ENCODE measurements at regions not wholly inside any gene's neighbourhood (a gene's known extent, or its start where the extent isn't known, plus 50 kb on each side); places are given as distances from the start of the nearest gene placed in this dataset.

DNA sequence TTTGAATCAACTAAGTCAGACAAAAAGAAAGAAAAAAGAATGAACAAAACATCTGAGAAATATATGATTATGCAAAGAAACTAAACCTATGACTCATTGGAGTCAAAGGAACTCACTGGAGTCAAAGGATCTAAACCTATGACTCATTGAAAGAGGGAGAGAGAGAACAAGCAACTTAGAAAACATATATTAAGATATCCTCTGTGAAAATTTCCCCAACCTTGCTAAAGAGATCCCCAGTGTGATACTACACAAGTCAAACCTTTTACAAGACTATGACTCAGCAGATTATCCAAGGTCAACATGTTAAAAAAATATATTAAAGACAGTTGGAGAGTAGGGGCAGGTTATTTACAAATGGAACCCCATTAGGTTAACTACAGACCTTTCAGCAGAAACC lies 1538.3 kb downstream of the NCAM2 start:
- ChIA-PET RAD21 (ENCODE audit: unreplicated experiment) (no interaction called here), POLR2A (no interaction called here), CTCF (no interaction called here), SMC1A (ENCODE audit: uncharacterized antibody, unreplicated experiment) (no interaction called here)
- intact Hi-C loops (cut with micrococcal nuclease; ENCODE audit: unreplicated experiment) (no loop called here), in situ Hi-C loops (cut with MboI) (no loop called here)
- no peak overlapping the region for H3K27ac ChIP-seq (ENCODE audit: control insufficient read depth, insufficient read depth)
- DNase-seq (ENCODE audit: low read depth, low spot score) (no peak), FAIRE-seq (no peak), ATAC-seq (no peak)
- H3K4me1 ChIP-seq (ENCODE audit: control insufficient read depth, insufficient read depth, low read length), result no peaks in the 10 kb centered on the region
- TF ChIP-seq SIX5 (IDR thresholded peaks at IDR 0.05; ENCODE audit: low read depth, low read length, severe bottlenecking) (no peak), IRF4 (IDR thresholded peaks at IDR 0.05; ENCODE audit: low read depth, low read length) (no peak), CHD4 (IDR thresholded peaks at IDR 0.05) (no peak), NR2C1 (IDR thresholded peaks at IDR 0.05) (no peak), TCF3 (IDR thresholded peaks at IDR 0.05; ENCODE audit: borderline replicate concordance, insufficient read depth, low read depth, low read length) (no peak), TAF1 (IDR thresholded peaks at IDR 0.05; ENCODE audit: borderline replicate concordance, low read depth, low read length) (no peak), HCFC1 (IDR thresholded peaks at IDR 0.05; ENCODE audit: low read length) (no peak), NR2C2 (IDR thresholded peaks at IDR 0.05; ENCODE audit: borderline replicate concordance, control insufficient read depth, insufficient read length, low read depth) (no peak), EGR1 (IDR thresholded peaks at IDR 0.05; ENCODE audit: borderline replicate concordance in 1 of 2, low read depth in 2 of 2, low read length in 2 of 2) (no peak), FOS (IDR thresholded peaks at IDR 0.05; ENCODE audit: borderline replicate concordance, extremely low read depth, insufficient read length) (no peak), ZZZ3 (IDR thresholded peaks at IDR 0.05; ENCODE audit: control insufficient read depth, insufficient read length, low read depth) (no peak), KDM1A (IDR thresholded peaks at IDR 0.05; ENCODE audit: borderline replicate concordance) (no peak)
- TF ChIP-seq, protein P1, sequence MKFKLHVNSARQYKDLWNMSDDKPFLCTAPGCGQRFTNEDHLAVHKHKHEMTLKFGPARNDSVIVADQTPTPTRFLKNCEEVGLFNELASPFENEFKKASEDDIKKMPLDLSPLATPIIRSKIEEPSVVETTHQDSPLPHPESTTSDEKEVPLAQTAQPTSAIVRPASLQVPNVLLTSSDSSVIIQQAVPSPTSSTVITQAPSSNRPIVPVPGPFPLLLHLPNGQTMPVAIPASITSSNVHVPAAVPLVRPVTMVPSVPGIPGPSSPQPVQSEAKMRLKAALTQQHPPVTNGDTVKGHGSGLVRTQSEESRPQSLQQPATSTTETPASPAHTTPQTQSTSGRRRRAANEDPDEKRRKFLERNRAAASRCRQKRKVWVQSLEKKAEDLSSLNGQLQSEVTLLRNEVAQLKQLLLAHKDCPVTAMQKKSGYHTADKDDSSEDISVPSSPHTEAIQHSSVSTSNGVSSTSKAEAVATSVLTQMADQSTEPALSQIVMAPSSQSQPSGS (IDR thresholded peaks at IDR 0.05; ENCODE audit: low read length), result no peak
- TF ChIP-seq, protein P2, sequence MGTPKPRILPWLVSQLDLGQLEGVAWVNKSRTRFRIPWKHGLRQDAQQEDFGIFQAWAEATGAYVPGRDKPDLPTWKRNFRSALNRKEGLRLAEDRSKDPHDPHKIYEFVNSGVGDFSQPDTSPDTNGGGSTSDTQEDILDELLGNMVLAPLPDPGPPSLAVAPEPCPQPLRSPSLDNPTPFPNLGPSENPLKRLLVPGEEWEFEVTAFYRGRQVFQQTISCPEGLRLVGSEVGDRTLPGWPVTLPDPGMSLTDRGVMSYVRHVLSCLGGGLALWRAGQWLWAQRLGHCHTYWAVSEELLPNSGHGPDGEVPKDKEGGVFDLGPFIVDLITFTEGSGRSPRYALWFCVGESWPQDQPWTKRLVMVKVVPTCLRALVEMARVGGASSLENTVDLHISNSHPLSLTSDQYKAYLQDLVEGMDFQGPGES (IDR thresholded peaks at IDR 0.05), result no peak
- no peak overlapping the region for H2AFZ ChIP-seq (ENCODE audit: control insufficient read depth, low read depth, low read length)
- H3K4me3 ChIP-seq, result no peak overlapping the region
- H3K79me2 ChIP-seq (ENCODE audit: control insufficient read depth, insufficient read depth, low read length), result no peaks in the 10 kb centered on the region
- H3K9ac ChIP-seq (ENCODE audit: control insufficient read depth, insufficient read depth, low read length), result no peak overlapping the region
- H3K9me3 ChIP-seq (replicated peaks; ENCODE audit: control insufficient read depth, insufficient read depth, low read length), result no peaks in the 10 kb centered on the region; the same call in 2 of the 3 replicates
- H3K27me3 ChIP-seq (replicated peaks in 1 of 2; ENCODE audit: control insufficient read depth in 2 of 2, insufficient read depth in 2 of 2, low read length in 1 of 2), result no peaks in the 10 kb centered on the region
- no peak overlapping the region for H3K4me2 ChIP-seq (ENCODE audit: control insufficient read depth, insufficient read depth)
- BruUV-seq (replicated peaks), result no TSS peak
- H4K20me1 ChIP-seq (ENCODE audit: control insufficient read depth, insufficient read depth), result no peaks in the 10 kb centered on the region
- no peaks in the 10 kb centered on the region for H3K36me3 ChIP-seq (ENCODE audit: control insufficient read depth in 2 of 2, insufficient read depth in 2 of 2, low read length in 1 of 2)
